ENCODE measurements at regions not wholly inside any gene's neighbourhood (a gene's known extent, or its start where the extent isn't known, plus 50 kb on each side); places are given as distances from the start of the nearest gene placed in this dataset. TPM values are rescaled to one million over a fixed set of nuclear protein-coding genes. Genes with fewer than 3 reads are reported as not detected.

- POLR2A ChIA-PET = no interaction called here
- ATAC-seq (no peak), DNase-seq (no peak)
- Mint-ChIP-seq H3K36me3 (ENCODE audit: low read depth) (no peaks in the 10 kb centered on the region), H3K4me3 (no peak overlapping the region), H3K9me3 (ENCODE audit: low read depth) (no peaks in the 10 kb centered on the region), H3K4me1 (peaks cover 2% of the 10 kb centered on the region), H3K27me3 (peaks cover 5% of the 10 kb centered on the region), H3K27ac (no peak overlapping the region)
- intact Hi-C loops (cut with DNase I, micrococcal nuclease) = loop anchor here in 1 of 2 experiments (2.0 to 10.0 kb wide), 3 partner anchors 121 to 713 kb away; no protein-coding TSS in a partner anchor
- CTCF ChIA-PET = no interaction called here
Observed at GRCh38 chr4:170139764-170140163, 50.0 kb upstream of the AADAT start.

Small RNA genes lying in the stretch of these regions (microRNA-seq; reads per million reads assigned to microRNA genes)
- not detected for gene MIR6082 (ENCODE audit: borderline replicate concordance)
